GM19324 (cell line): ENCODE measurements at regions not wholly inside any gene's neighbourhood (a gene's known extent, or its start where the extent isn't known, plus 50 kb on each side); places are given as distances from the start of the nearest gene placed in this dataset.

Source experiments
- ATAC-seq: cut with Tn5 transposase; IDR thresholded peaks from one replicate; pipeline ENCODE4 v1.9.1; 2021; ENCODE audit warnings: mild to moderate bottlenecking, moderate library complexity; ENCODE audit not compliant: unreplicated experiment, low FRiP score

- no peak for ATAC-seq
Observed at GRCh38 chr14:36083317-36083716, 93.2 kb downstream of the PTCSC3 start.

DNA sequence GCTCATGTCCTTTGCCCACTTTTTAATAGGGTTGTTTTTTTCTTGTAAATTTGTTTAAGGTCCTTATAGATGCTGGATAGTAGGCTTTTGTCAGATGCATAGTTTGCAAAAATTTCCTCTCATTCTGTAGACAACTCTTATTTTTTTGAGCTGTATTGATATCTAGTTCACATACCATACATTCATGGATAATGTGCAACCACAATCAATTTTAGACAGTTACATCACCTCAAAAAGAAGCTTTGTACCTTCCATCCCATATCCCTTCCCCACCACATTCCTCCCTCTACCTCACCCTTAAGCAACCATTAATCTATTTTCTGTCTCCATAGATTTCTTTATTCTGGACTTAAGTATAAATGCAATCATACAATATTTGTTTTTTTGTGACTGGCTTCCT is 98.4 kb downstream of the PTCSC3 start:
- no peak for ATAC-seq

DNA sequence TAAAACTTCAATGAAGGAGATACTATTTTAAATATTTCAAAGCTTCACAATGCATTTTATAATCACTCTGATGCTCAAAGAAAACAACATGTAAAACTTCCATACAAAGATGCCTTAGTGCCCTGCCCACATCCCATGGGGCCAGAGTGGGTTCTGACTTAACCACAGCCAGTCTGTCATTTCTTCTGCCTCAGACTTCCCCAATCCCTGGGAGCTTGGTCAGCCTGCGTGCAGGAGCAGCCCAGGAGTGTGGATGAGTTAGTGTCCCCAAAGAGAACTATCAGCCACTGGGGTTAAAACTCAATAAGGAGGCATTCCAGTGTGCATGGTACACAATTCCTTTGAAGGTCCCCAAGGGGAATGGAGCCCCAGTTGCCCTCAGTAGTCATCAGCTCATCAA is 100.3 kb downstream of the PTCSC3 start:
- no peak for ATAC-seq

DNA sequence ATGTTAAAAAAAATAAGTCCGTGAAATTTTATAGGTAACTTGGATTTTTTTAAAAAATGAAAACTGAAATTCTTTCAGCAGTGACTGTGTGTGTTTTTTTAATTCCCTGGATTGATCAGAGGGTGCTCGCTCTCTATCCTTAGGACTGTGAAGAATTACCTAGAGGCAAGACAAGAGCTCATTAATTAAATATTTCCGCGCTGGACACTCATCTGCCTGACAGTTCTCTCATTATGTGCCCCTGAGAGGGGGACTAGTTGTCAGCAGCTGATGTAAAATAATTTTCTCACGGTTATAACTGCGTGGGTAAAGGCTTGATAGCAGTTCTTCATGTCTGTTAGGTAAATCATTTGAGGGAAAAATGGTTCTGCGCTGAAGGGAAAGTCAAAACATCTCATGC is 101.3 kb downstream of the PTCSC3 start:
- no peak for ATAC-seq

DNA sequence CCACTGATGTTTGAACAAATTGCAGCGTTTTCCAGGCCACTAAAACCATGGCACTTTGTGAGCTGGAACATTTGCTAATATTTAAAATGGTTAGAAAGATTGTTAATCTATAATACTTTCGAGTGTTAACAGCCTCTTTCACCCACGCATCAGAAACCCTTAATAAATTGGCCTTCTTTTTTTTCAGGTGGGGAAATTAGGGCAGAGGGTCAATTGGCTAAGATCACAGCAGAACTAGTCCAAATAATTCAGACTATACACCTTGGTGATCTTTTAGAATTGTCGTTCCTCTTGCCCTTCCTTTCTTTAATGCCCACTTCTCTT is 105.8 kb downstream of the PTCSC3 start:
- no peak for ATAC-seq

DNA sequence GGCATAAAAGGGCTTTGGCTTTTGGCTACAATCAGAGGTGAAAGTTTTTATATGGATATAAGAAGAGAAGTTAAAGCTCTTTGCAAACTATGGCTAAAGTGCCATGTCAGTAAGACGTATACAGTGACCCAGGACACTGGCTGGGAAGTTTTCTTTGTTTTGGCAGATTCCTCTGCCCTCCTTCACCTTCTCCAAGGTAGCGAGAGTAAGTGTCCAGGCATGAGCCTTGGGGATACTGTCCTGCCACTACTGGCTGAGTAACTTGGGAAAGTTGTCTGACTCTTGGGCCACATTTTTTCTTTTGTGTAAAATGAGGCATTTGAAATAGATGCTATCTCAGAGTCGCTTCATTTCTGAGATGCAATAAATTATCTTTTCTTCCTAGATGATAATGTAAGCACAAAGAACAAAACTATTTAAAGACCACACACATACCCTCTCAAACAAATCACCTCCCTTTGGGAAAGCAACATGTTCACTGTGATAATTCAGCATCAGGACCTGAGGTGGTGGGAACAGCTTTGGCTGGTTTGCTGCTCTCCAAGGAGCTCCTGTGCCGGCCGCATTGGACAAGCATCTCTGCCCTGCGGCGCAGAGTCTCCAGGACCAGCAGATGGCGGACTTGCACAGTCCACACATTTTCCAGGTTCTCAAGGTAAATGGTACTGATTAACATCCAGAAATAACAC is 106.3 kb downstream of the PTCSC3 start:
- no peak for ATAC-seq

DNA sequence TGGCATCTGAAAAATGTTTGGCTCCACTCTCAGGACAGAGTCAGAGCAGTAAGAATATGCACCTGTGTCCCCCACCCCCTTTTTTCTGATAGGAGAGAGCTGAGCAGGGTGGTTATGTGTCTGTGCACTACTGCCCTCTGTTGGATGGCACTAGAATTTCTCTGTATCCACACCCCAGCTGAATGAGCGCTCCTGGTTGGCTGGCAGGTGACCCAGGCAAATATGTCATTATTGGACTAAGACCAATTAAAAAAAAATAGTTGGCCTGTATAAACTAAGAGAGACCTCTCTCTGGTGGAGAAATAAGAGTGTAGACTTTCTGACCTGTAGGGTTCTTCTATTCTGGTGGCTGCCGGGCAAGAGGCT is 107.0 kb downstream of the PTCSC3 start:
- peak; percentile 58 for ATAC-seq

GRCh38 chr14:36068777-36069534 is 107.6 kb downstream of the PTCSC3 start:
- no peak for ATAC-seq

DNA sequence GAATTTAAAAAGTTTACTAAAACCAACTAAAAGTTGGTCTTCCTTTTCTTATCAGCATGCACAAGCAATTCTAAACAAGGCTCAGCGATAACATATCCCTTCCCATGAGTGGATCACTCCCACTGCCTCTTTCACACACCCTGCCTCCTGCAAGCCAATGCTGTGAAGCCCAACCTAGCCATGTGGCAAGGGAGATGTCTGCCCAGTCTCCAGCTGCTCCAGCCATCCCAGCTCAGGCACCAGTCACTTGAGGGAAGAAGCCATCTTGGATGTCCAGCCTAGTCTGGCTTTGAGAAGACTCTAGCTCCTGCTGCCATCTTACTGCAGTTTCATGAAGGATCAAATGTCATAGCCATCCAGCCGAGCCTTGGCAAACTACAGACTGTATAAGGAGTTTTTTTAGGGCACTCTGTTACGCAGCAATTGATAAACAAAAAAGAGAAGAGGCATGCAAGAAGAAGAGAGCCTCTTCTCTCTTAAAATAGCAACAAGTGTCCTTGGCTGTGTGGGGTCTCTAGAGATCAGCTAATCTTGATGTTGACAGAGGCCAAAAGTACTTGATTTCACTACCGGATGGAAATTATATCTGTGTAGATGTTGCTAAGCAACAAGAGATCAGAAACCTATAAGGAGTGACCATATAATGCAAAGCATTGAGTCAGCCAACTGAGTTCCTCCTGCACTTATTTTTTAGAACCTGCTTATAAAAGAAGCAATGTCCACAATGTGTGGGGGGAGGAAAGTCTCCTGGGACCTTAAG is 108.9 kb downstream of the PTCSC3 start:
- no peak for ATAC-seq

DNA sequence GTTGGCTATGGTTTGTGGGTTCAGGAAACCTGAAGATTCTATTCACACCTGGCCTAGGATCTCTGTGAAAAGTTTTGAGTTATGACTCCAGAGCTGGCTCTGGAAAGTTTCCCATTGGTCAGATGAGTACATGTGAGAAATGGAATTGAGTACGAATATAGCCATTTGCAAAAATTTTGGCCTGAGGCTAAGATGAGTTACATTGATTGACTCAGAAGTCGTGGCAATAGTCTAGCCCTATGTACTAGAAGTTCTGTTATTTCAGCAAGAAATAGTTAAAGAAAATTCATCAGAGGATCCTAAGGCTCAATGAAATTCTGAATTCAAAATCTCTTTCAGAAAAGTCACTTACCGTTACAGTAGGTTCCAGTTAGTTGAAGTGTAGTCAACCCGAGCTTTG is 109.9 kb downstream of the PTCSC3 start:
- no peak for ATAC-seq

DNA sequence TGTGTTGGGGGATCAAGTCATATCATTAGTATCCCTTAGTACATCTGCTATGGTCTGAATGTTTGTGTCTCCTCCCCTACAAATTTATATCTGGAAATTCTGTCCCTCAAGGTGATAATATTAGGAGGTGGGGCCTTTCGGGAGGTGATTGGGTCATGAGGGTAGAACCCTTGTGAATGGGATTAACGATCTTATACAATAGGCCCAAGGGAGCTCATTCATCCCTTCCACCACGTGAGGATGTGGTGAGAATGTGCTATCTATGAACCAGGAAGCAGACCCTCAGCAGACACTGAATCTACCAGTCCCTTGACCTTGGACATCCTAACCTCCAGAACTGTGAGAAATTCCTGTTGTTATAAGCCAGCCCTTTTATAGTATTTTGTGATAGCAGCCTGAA is 110.7 kb downstream of the PTCSC3 start:
- ATAC-seq, result no peak

- ATAC-seq, result no peak
Observed at GRCh38 chr14:36059531-36059930, 117.0 kb downstream of the PTCSC3 start.

GRCh38 chr14:36057452-36058116 is 118.9 kb downstream of the PTCSC3 start:
- no peak for ATAC-seq

DNA sequence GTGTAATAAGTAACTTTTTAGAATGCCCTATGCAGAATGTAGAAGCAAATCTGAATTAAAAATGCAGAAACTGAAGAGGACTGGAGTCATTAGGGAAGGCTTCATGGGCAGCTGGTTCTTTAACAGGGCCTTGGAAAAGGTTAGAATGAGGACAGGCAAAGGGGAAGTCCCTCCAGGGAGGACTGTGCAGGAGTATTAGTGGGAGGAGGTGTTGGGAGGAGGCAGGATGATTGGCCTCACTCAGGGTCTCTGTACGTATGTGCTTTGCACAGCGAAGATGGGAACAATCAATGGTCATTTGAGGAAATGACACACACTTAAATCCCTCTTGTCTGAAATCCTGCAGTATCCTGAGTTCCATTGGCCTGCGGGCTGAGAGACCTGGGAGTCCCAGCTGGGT is 119.7 kb downstream of the PTCSC3 start:
- no peak for ATAC-seq

- ATAC-seq, result no peak
Observed at GRCh38 chr14:36055681-36056225, 120.8 kb downstream of the PTCSC3 start.

- ATAC-seq, result no peak
Observed at GRCh38 chr14:36055052-36055378, 121.5 kb downstream of the PTCSC3 start.

DNA sequence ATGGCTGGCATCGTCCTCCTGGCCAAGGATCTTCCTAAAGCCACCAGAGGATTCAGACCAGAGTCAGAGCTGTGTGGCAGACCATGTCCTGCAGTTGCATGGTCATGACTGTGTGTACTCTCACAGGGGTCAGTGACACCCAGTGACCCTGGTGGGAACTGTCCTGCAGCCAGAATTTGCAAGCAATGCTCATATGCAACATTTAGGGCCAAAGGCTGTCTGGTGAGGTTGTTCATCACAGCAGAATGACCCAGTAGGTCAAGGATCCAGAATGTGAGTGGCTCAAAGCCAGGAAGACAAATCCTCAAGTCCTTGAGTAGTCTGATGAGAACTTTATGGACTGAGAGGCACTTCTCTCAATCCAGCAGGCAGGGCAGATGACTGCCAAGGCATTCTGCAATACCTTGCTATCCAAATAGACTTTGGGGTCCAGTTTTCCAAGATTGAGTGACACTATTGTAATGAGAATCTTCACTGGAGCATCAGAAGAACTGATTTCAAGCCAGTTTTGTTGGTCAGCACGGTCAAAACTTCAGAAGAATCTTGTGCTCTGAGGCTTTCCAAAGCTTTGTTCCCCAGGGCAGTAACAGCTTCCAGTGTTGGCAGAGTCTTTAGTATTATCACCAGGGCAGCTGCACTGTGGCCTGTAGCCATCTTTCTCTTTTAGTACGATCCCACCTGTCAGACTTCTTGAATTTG is 122.0 kb downstream of the PTCSC3 start:
- ATAC-seq, result no peak

DNA sequence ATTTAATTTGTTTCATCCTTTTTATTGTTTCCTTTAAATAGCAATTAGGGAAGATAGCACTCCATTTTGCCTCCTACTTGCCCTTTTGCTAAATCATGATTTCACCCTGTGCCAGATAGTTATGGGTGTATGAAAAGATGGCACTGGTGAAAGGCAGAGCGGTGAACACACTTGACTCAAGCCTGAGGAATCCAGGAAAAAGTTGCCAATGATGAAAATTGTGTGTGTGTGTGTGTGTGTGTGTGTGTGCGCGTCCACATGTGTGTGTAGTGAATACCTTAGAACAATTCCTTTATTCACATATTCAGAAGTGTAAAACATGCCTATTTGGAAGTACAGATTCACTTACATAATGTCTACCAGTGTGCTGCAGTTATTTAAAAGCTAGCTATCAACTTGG is 123.8 kb downstream of the PTCSC3 start:
- ATAC-seq, result no peak

DNA sequence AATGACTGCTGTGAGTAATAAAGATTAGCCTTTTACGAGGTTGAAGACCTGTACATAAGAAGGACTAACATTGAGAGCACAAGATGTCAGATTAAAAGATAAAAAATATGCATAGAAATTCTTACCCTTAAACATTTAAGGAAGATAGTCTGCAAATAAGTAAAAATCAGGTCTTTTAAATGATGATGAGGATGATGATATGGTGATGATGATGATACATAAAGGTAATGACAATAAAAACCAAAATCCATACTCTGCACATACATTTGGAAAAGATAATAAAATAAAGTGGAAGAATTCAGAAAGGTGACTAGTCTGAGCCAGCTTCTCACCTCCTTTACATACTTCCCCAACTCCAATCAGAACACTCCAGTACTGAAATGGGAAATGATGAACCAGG is 124.5 kb downstream of the PTCSC3 start:
- ATAC-seq, result no peak

GRCh38 chr14:36048667-36049066 is 127.9 kb downstream of the PTCSC3 start:
- no peak for ATAC-seq
